ENCODE measurements at regions not wholly inside any gene's neighbourhood (a gene's known extent, or its start where the extent isn't known, plus 50 kb on each side); places are given as distances from the start of the nearest gene placed in this dataset.

DNA sequence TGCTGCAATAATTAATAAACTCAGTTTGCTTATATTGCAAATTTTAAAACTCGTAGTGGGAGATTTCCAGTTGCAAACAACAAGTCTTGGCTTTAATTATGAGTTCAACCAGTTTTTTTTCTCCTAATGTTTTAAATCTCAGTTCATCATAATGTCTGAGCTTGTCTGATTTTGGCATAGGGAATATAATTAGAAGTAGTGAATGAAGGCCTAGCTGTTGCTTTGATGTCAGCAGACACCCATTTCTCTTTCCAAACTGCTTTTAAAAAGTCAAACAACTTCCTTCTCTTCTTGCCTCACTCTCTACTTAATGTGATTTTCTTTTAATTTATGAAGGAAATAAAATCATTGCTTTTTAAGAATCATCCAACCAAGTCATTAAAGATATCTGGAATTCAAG lies 1462.1 kb downstream of the DPP10 start:
- Mint-ChIP-seq H3K27ac (no peak overlapping the region), H3K4me1 (no peaks in the 10 kb centered on the region), H3K36me3 (peaks cover 16% of the 10 kb centered on the region), H3K27me3 (ENCODE audit: low read depth in 2 of 2) (no peaks in the 10 kb centered on the region), H3K9me3 (peaks cover 11 to 19% of the 10 kb centered on the region in 2 donors), H3K4me3 (no peak overlapping the region)
- WGBS (ENCODE audit: insufficient coverage): no CpG with 5 or more reads among the region's 1 CpG
- H3K9me3 ChIP-seq (ENCODE audit: control insufficient read depth, insufficient read depth, low read length): no peaks in the 10 kb centered on the region
- intact Hi-C loops (cut with micrococcal nuclease): no loop called here
- DNase-seq (no peak), ATAC-seq (no peak)
- H3K4me3 ChIP-seq (ENCODE audit: low read length): no peak overlapping the region
- H3K27ac ChIP-seq (ENCODE audit: low read length): no peak overlapping the region
- H3K4me1 ChIP-seq (ENCODE audit: control insufficient read depth, insufficient read depth, low read length): no peaks in the 10 kb centered on the region
- no peaks in the 10 kb centered on the region for H3K36me3 ChIP-seq (ENCODE audit: control insufficient read depth, insufficient read depth, low read length)
- TF ChIP-seq, protein P1, sequence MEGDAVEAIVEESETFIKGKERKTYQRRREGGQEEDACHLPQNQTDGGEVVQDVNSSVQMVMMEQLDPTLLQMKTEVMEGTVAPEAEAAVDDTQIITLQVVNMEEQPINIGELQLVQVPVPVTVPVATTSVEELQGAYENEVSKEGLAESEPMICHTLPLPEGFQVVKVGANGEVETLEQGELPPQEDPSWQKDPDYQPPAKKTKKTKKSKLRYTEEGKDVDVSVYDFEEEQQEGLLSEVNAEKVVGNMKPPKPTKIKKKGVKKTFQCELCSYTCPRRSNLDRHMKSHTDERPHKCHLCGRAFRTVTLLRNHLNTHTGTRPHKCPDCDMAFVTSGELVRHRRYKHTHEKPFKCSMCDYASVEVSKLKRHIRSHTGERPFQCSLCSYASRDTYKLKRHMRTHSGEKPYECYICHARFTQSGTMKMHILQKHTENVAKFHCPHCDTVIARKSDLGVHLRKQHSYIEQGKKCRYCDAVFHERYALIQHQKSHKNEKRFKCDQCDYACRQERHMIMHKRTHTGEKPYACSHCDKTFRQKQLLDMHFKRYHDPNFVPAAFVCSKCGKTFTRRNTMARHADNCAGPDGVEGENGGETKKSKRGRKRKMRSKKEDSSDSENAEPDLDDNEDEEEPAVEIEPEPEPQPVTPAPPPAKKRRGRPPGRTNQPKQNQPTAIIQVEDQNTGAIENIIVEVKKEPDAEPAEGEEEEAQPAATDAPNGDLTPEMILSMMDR (IDR thresholded peaks at IDR 0.05): no peak
- H3K27me3 ChIP-seq (ENCODE audit: control insufficient read depth, insufficient read depth, low read length): no peaks in the 10 kb centered on the region

DNA sequence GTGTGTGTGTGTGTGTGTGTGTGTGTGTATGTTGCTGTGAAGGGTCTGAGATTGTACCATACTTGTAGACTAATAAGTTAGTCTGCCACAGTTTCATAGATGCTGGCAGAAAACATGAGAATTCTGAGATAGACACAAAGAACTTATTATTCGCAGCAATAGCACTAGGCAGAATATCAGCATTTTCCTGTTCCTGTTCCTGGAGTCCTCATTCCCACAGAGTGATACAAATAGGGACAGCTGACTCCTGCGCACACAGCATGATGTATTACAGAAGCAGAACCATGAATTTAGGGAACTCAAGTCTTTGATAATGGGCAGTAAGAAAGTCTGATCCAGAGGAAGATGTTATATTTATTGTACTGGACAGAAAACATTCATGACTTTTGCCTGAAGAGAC lies 1466.3 kb downstream of the DPP10 start:
- no peak overlapping the region for H3K27ac ChIP-seq (ENCODE audit: low read length)
- DNase-seq (no peak), ATAC-seq (no peak)
- no peaks in the 10 kb centered on the region for H3K9me3 ChIP-seq (ENCODE audit: control insufficient read depth, insufficient read depth, low read length)
- Mint-ChIP-seq H3K4me1 (no peaks in the 10 kb centered on the region), H3K27ac (no peak overlapping the region), H3K36me3 (peaks cover 5% of the 10 kb centered on the region), H3K27me3 (ENCODE audit: low read depth in 2 of 2) (no peaks in the 10 kb centered on the region), H3K4me3 (no peak overlapping the region), H3K9me3 (peaks cover 9 to 15% of the 10 kb centered on the region in 2 donors)
- TF ChIP-seq, protein P1 (IDR thresholded peaks at IDR 0.05): no peak
- H3K4me1 ChIP-seq (ENCODE audit: control insufficient read depth, insufficient read depth, low read length): no peaks in the 10 kb centered on the region
- H3K27me3 ChIP-seq (ENCODE audit: control insufficient read depth, insufficient read depth, low read length): no peaks in the 10 kb centered on the region
- no peak overlapping the region for H3K4me3 ChIP-seq (ENCODE audit: low read length)
- intact Hi-C loops (cut with micrococcal nuclease): no loop called here
- WGBS (ENCODE audit: insufficient coverage): 57% methylated on average over 2 of the region's 2 CpGs
- no peaks in the 10 kb centered on the region for H3K36me3 ChIP-seq (ENCODE audit: control insufficient read depth, insufficient read depth, low read length)

DNA sequence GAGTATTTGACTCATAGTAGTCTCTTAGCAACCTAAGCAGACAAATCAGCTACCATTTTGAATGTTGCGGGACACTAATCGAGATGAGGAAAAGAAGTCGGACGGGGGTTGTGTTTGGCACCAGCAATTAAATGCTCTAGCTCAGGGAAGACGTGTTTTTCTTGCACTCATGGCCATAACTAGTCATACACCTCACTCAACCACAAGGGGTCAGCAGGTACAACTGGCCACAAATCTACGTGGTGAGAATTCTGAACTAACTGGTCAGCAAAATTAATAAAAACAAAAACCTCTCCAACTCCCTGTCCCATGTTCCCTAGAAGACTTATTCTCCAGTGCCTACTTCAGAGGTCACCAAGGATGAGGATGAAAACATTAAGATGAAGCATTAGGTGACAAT lies 1467.8 kb downstream of the DPP10 start:
- no peak overlapping the region for H3K27ac Mint-ChIP-seq
- Histone ChIP-seq H3K27ac (ENCODE audit: low read length) (no peak overlapping the region), H3K27me3 (ENCODE audit: control insufficient read depth, insufficient read depth, low read length) (no peaks in the 10 kb centered on the region), H3K4me1 (ENCODE audit: control insufficient read depth, insufficient read depth, low read length) (no peaks in the 10 kb centered on the region), H3K36me3 (ENCODE audit: control insufficient read depth, insufficient read depth, low read length) (no peaks in the 10 kb centered on the region), H3K4me3 (ENCODE audit: low read length) (no peak overlapping the region), H3K9me3 (ENCODE audit: control insufficient read depth, insufficient read depth, low read length) (no peaks in the 10 kb centered on the region)
- DNase-seq: no peak
- no peak for ATAC-seq
- 66% methylated on average over 6 of the region's 6 CpGs for WGBS (ENCODE audit: insufficient coverage)
- intact Hi-C loops (cut with micrococcal nuclease): no loop called here
- H3K9me3 Mint-ChIP-seq: peaks cover 6 to 14% of the 10 kb centered on the region in 2 donors
- no peaks in the 10 kb centered on the region for H3K27me3 Mint-ChIP-seq (ENCODE audit: low read depth in 2 of 2)
- H3K36me3 Mint-ChIP-seq: no peaks in the 10 kb centered on the region
- TF ChIP-seq, protein P1 (IDR thresholded peaks at IDR 0.05): no peak
- H3K4me3 Mint-ChIP-seq: no peak overlapping the region
- no peaks in the 10 kb centered on the region for H3K4me1 Mint-ChIP-seq

DNA sequence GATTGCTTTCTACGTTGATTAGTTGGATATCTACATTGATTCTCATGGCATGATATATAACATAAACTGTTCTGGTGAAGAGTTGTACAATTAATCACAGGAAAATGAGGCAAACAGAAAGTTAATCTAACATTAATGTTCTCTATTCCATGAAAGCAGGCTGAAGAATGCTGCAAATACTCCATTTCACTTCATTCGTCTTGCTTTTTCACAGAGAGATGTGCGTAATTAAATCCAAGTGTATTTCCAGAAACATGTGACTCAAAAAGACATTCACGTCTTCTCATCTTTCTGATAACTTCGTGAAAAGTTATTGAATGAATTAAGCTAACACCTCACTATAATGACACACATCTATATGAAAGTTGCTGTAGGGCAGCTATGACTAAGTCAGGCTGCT lies 1471.5 kb downstream of the DPP10 start:
- intact Hi-C loops (cut with micrococcal nuclease): no loop called here
- no peak for ATAC-seq
- Histone ChIP-seq H3K36me3 (ENCODE audit: control insufficient read depth, insufficient read depth, low read length) (no peaks in the 10 kb centered on the region), H3K4me3 (ENCODE audit: low read length) (no peak overlapping the region), H3K4me1 (ENCODE audit: control insufficient read depth, insufficient read depth, low read length) (no peaks in the 10 kb centered on the region), H3K27me3 (ENCODE audit: control insufficient read depth, insufficient read depth, low read length) (no peaks in the 10 kb centered on the region), H3K9me3 (ENCODE audit: control insufficient read depth, insufficient read depth, low read length) (peaks cover 5% of the 10 kb centered on the region), H3K27ac (ENCODE audit: low read length) (no peak overlapping the region)
- Mint-ChIP-seq H3K36me3 (peaks cover 6% of the 10 kb centered on the region), H3K27ac (no peak overlapping the region), H3K27me3 (ENCODE audit: low read depth in 2 of 2) (no peaks in the 10 kb centered on the region), H3K9me3 (peaks cover 12 to 24% of the 10 kb centered on the region in 2 donors), H3K4me1 (no peaks in the 10 kb centered on the region), H3K4me3 (no peak overlapping the region)
- 97% methylated on average over 2 of the region's 5 CpGs for WGBS (ENCODE audit: insufficient coverage)
- TF ChIP-seq, protein P1 (IDR thresholded peaks at IDR 0.05): no peak
- no peak for DNase-seq

All from natural killer cell (primary cell).